Right hindlimb (tissue), 1 donor: ENCODE measurements at regions not wholly inside any gene's neighbourhood (a gene's known extent, or its start where the extent isn't known, plus 50 kb on each side); places are given as distances from the start of the nearest gene placed in this dataset.

Experiments
- DNase-seq: peaks from one replicate; pipeline ENCODE4 v3.0.0-alpha.2; 2018

- DNase-seq, result no peak
Observed at GRCh38 chr15:94683902-94684301, 452.5 kb downstream of the MCTP2 start.

- DNase-seq, result no peak
Observed at GRCh38 chr15:94691169-94691568, 459.8 kb downstream of the MCTP2 start.

GRCh38 chr15:94692710-94693109 is 461.3 kb downstream of the MCTP2 start:
- no peak for DNase-seq

GRCh38 chr15:94700211-94700610 is 468.9 kb downstream of the MCTP2 start:
- DNase-seq, result no peak

- DNase-seq, result no peak
Observed at GRCh38 chr15:94701281-94701985, 470.1 kb downstream of the MCTP2 start.

GRCh38 chr15:94703596-94703995 is 472.2 kb downstream of the MCTP2 start:
- no peak for DNase-seq

GRCh38 chr15:94704421-94704820 is 473.1 kb downstream of the MCTP2 start:
- DNase-seq, result no peak

GRCh38 chr15:94704946-94705345 is 473.6 kb downstream of the MCTP2 start:
- no peak for DNase-seq

GRCh38 chr15:94709319-94709718 is 478.0 kb downstream of the MCTP2 start:
- DNase-seq, result no peak

- DNase-seq, result no peak
Observed at GRCh38 chr15:94722024-94722636, 490.8 kb downstream of the MCTP2 start.

GRCh38 chr15:94723801-94724200 is 492.4 kb downstream of the MCTP2 start:
- DNase-seq, result no peak

- DNase-seq, result no peak
Observed at GRCh38 chr15:94731286-94731685, 499.9 kb downstream of the MCTP2 start.

GRCh38 chr15:94734460-94734859 is 503.1 kb downstream of the MCTP2 start:
- DNase-seq, result no peak

GRCh38 chr15:94736236-94736635 is 504.9 kb downstream of the MCTP2 start:
- no peak for DNase-seq

- DNase-seq, result no peak
Observed at GRCh38 chr15:94739639-94740038, 508.3 kb downstream of the MCTP2 start.

GRCh38 chr15:94740469-94740868 is 509.1 kb downstream of the MCTP2 start:
- DNase-seq, result no peak

GRCh38 chr15:94743668-94744067 is 512.3 kb downstream of the MCTP2 start:
- no peak for DNase-seq

GRCh38 chr15:94744080-94744793 is 512.9 kb downstream of the MCTP2 start:
- DNase-seq, result no peak

GRCh38 chr15:94745371-94745770 is 514.0 kb downstream of the MCTP2 start:
- DNase-seq, result no peak

- no peak for DNase-seq
Observed at GRCh38 chr15:94747510-94747909, 516.1 kb downstream of the MCTP2 start.

GRCh38 chr15:94749811-94750617 is 518.7 kb downstream of the MCTP2 start:
- peak; percentile 19 for DNase-seq

- no peak for DNase-seq
Observed at GRCh38 chr15:94760348-94760747, 529.0 kb downstream of the MCTP2 start.

GRCh38 chr15:94761574-94761973 is 530.2 kb downstream of the MCTP2 start:
- no peak for DNase-seq
